LNCAP (cell line): ENCODE measurements at regions not wholly inside any gene's neighbourhood (a gene's known extent, or its start where the extent isn't known, plus 50 kb on each side); places are given as distances from the start of the nearest gene placed in this dataset.

Source experiments
- TF ChIP-seq, protein P1 (sequence below): fragments of 450-650 bp; IDR thresholded peaks from 2 replicates; pipeline ENCODE4 v1.5.1; 2017; ENCODE audit warnings: mild to moderate bottlenecking

GRCh38 chr20:43295263-43295662 is 105.6 kb upstream of the PTPRT start:
- TF ChIP-seq, protein P1, sequence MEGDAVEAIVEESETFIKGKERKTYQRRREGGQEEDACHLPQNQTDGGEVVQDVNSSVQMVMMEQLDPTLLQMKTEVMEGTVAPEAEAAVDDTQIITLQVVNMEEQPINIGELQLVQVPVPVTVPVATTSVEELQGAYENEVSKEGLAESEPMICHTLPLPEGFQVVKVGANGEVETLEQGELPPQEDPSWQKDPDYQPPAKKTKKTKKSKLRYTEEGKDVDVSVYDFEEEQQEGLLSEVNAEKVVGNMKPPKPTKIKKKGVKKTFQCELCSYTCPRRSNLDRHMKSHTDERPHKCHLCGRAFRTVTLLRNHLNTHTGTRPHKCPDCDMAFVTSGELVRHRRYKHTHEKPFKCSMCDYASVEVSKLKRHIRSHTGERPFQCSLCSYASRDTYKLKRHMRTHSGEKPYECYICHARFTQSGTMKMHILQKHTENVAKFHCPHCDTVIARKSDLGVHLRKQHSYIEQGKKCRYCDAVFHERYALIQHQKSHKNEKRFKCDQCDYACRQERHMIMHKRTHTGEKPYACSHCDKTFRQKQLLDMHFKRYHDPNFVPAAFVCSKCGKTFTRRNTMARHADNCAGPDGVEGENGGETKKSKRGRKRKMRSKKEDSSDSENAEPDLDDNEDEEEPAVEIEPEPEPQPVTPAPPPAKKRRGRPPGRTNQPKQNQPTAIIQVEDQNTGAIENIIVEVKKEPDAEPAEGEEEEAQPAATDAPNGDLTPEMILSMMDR = no peak

DNA sequence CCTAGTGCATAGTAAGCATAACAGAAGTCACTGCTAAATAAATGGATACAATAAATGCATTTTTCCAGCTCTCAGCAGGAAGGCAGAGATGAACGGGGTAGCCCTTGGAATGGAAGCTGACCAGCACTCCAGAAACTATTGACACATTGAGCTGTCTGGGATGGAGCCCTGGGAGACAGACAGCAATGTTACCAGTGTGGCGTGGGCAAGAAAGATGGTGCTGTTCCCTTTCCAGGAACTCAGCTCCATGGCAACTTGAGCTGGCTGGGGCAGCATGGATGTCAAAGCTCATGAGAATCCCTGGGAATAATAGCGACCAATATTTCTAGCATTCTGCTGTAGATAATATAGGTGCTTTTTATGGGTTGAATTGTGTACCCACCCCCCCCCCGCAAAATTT is 104.3 kb upstream of the PTPRT start:
- TF ChIP-seq, protein P1 = no peak

- TF ChIP-seq, protein P1 = no peak
Observed at GRCh38 chr20:43293068-43293786, 103.5 kb upstream of the PTPRT start.

DNA sequence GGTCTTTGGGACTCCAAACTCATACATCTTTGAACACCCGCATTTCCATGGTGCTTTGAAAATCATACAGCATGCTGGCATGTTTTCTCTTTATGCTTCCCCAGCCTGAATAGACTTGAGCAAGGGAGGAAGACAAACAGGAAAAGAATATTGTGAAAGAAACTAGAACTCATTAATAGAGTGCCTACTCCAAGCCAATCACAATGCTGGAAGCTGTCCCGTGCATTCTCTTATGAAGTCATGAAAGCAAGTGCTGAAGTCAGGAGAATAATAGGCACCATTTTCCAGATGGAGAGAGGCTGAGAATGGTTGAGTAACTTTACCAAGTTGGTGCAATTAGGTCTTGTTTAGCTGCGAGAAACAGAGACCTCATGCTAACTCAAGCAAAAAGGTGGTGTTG is 102.5 kb upstream of the PTPRT start:
- TF ChIP-seq, protein P1 = no peak

DNA sequence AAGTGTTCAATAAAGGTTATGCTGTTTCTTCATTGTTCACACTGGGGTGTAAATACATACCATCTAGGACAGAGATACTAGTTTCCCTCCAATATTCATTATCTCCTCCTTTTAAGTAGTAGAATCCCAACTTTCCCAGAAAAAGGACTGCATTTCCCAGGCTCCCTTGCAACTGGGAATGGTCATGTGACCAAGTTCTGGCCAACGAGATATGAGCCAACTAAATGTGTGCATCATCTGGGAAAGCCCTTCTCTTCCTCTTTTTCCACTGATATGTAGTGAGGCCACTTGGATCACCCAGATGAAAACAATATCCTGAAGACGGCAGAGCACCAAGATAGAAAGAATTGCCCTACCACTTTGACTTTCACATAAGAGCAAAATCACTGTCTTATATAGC is 97.9 kb upstream of the PTPRT start:
- TF ChIP-seq, protein P1 = no peak

DNA sequence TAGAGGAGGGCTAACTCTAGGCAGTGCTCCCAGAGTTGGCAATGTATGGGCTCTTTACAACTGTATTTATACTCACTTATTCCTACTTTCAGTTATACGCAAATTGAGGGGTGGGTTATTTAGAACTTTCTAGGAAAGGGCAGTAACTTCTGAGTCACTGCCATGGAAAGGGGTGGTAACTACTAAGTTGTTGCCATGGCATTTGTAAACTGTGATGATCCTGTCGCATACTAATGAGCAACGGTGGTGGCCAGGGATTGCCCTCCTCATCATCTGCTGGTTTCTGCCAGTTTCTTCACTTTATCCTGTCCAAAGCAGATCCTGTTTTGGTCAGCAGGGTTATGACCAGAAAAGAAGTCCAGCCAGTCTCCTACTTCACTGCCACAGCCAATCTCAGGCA is 95.5 kb upstream of the PTPRT start:
- TF ChIP-seq, protein P1 = no peak

DNA sequence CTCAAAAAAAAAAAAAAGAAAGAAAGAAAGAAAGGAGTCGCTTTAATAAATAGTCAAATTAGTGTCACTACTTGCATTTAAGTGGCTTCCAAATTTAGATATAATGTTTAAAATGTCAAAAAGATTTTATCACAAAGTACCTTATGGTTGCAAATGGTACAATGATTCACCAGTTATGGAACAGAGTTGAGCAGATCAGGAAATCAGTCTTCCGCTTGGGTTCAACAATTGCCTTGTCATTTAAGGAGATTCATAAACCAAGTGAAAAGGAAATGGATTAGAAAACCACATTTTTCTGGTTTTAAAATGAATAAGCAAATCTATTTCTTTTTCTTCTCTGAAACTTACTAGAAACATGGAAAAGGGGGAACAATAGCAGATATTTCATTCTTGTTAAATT is 94.8 kb upstream of the PTPRT start:
- TF ChIP-seq, protein P1 = no peak

DNA sequence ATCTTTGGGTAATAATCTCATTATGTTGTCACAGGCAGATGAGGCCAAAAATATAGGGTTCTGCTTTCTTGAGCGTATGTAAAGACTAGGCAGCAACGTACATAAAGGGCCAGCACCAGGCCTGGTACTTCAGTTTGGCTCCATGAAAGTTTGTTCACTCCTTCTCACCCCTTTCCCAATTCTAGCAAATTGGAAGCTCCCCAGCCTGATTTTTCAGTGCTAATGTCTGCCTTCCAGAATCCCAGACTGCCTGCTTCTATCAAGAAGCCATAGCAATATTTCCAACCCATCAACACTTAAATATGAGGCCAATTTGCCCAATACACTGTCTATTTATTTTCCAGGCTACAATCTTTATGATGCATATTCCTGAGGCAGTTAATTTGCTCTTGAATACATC is 93.4 kb upstream of the PTPRT start:
- TF ChIP-seq, protein P1 = no peak
